ENCODE measurements at regions not wholly inside any gene's neighbourhood (a gene's known extent, or its start where the extent isn't known, plus 50 kb on each side); places are given as distances from the start of the nearest gene placed in this dataset.
"Not testable (repeated sequence)": the region's sequence is repeated elsewhere in the genome, so short reads cannot be mapped to it uniquely, and the experiment has no call there.

DNA sequence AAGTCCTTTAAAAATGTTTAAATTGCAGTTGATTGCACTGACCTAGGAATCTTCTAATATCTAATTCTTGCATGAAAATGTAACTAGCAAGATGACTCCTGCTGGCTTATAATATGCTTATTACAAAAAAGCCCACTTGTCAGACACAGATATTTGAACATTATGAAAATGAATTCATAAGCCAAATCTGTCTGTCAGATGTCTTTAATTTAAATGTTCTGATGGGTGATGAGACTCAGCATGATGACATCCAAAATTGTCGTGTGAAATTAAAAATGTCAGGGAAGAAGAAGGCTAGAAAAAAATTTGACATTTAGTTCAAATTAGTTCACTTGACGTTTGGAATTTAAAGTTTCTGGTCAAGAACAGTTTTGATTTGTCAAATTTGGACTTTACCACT is 277.8 kb downstream of the PHF14 start:
- ATAC-seq (no peak), DNase-seq (no peak)
- no peaks in the 10 kb centered on the region for H3K4me1 Mint-ChIP-seq
- ChIA-PET POLR2A (no interaction called here), CTCF (no interaction called here)
- H3K27me3 Mint-ChIP-seq = peaks cover 11% of the 10 kb centered on the region
- H3K36me3 Mint-ChIP-seq (ENCODE audit: low read depth) = no peaks in the 10 kb centered on the region
- H3K4me3 Mint-ChIP-seq = no peak overlapping the region
- intact Hi-C loops (cut with DNase I, micrococcal nuclease) = no loop called here
- H3K9me3 Mint-ChIP-seq (ENCODE audit: low read depth) = no peaks in the 10 kb centered on the region
- H3K27ac Mint-ChIP-seq = no peak overlapping the region

DNA sequence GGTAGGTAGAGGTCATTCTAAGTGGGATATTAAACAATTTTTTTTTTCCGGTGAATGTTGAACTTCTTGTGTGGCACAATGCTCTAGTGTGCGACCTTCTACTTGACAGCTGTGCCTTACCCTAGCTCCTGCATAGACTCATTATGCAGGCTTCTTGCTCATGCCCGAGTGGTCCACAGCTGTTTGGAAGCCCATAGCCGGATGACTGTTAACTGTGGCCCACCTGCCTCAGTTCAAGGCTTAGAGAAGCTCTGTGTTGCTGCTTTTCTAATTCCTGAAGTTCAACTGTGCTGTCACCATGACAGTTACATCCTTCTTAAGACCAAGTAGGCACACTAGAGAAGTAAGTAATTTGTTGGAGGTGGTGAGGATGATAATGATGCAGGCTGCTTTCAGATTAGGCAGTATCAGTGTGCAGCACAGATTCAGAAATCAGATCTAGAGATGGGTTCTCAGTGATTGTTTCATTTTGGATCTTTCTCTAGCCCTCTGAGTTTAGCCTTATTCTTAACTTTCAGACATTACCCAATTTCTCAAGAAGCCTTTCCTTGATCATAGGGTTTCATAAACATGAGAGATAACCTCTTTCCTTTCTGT is 278.4 kb downstream of the PHF14 start:
- Mint-ChIP-seq H3K36me3 (ENCODE audit: low read depth) (no peaks in the 10 kb centered on the region), H3K4me1 (no peaks in the 10 kb centered on the region), H3K9me3 (ENCODE audit: low read depth) (no peaks in the 10 kb centered on the region), H3K4me3 (no peak overlapping the region), H3K27ac (no peak overlapping the region), H3K27me3 (peaks cover 11% of the 10 kb centered on the region)
- CTCF ChIA-PET = no interaction called here
- intact Hi-C loops (cut with DNase I, micrococcal nuclease) = no loop called here
- no peak for ATAC-seq
- POLR2A ChIA-PET = no interaction called here
- DNase-seq = no peak

DNA sequence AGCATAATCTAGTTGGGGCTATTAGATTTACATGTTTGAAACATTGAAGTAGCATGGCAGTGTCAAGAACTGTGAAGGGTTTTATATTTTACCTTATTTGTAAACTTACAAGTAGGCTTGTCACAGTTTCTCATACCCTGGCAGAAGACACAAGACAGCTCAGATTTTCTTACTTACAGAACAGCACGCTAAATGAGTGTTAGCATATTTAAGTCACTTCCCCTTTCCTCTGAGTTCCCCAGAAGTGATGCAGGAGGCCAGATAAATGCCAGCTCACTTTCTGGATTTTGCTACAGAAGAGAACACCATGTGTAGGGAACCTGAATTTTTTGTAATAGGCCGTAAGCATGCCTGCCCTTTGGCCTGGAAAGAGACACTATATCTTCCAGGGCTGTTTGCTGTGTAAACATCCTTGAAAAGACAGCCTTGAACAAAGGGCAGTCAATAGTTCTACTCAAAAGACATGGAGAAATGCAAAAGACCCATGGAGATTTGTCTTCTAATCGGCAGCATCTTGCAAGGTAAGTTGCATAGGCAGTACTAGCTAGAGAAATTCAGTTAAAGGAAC is 279.1 kb downstream of the PHF14 start:
- no peak overlapping the region for H3K27ac Mint-ChIP-seq
- no peak for ATAC-seq
- no peaks in the 10 kb centered on the region for H3K36me3 Mint-ChIP-seq (ENCODE audit: low read depth)
- POLR2A ChIA-PET = interaction anchor here (0.6 kb wide), 1 partner anchor 158 kb away, joined by 3 read pairs; no protein-coding TSS in a partner anchor
- H3K27me3 Mint-ChIP-seq = peaks cover 12% of the 10 kb centered on the region
- H3K9me3 Mint-ChIP-seq (ENCODE audit: low read depth) = no peaks in the 10 kb centered on the region
- CTCF ChIA-PET = no interaction called here
- no peak for DNase-seq
- no peak overlapping the region for H3K4me3 Mint-ChIP-seq
- intact Hi-C loops (cut with DNase I, micrococcal nuclease) = no loop called here
- no peaks in the 10 kb centered on the region for H3K4me1 Mint-ChIP-seq

DNA sequence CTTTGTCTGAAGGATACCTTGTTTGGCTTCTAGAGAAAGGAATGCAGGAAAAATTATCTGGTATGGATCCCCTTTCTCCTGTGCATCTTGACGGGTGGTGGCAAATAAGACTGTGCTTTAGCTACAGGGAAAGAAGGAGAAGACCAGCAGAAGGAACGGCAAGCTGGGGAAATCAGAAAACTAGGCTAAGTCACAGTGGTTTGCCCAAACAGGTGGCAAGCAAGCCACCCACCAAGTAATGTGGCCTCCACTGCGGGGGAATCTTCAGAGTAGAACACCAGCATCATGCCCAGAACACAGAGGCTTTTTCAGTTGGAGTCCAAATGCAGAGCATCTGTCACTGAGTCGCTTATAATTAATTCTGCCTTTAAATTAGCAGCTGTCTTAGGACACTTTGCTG is 282.8 kb downstream of the PHF14 start:
- ATAC-seq (no peak), DNase-seq (no peak)
- intact Hi-C loops (cut with DNase I, micrococcal nuclease) = no loop called here
- no peak overlapping the region for H3K27ac Mint-ChIP-seq
- H3K27me3 Mint-ChIP-seq = peaks cover 10% of the 10 kb centered on the region
- H3K9me3 Mint-ChIP-seq (ENCODE audit: low read depth) = no peaks in the 10 kb centered on the region
- H3K4me3 Mint-ChIP-seq = no peak overlapping the region
- H3K36me3 Mint-ChIP-seq (ENCODE audit: low read depth) = no peaks in the 10 kb centered on the region
- no peaks in the 10 kb centered on the region for H3K4me1 Mint-ChIP-seq
- POLR2A ChIA-PET = no interaction called here
- CTCF ChIA-PET = no interaction called here

DNA sequence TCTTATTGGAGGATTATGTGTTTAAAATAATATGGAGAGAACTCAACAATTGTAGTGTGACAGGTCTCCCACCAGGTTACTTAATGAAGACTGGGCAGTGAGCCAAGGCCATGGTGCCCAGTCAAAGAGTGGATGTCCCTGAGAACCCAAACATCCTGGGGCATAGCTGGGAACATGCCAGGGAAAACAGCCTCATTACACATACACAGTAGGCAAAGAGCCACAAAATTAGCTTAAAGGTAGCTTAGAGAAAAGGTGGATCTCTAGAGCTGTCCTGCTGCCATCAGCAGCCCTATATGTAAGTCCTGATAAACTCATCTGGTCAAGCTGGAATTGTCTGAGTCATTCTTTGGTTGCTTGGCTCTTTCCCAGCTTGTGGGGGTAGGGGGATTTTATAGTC is 287.8 kb downstream of the PHF14 start:
- no peaks in the 10 kb centered on the region for H3K9me3 Mint-ChIP-seq (ENCODE audit: low read depth)
- ChIA-PET POLR2A (no interaction called here), CTCF (no interaction called here)
- DNase-seq (no peak), ATAC-seq (no peak)
- H3K27me3 Mint-ChIP-seq = peaks cover 10% of the 10 kb centered on the region
- H3K4me3 Mint-ChIP-seq = no peak overlapping the region
- no peaks in the 10 kb centered on the region for H3K4me1 Mint-ChIP-seq
- no peaks in the 10 kb centered on the region for H3K36me3 Mint-ChIP-seq (ENCODE audit: low read depth)
- no peak overlapping the region for H3K27ac Mint-ChIP-seq
- intact Hi-C loops (cut with DNase I, micrococcal nuclease) = no loop called here

DNA sequence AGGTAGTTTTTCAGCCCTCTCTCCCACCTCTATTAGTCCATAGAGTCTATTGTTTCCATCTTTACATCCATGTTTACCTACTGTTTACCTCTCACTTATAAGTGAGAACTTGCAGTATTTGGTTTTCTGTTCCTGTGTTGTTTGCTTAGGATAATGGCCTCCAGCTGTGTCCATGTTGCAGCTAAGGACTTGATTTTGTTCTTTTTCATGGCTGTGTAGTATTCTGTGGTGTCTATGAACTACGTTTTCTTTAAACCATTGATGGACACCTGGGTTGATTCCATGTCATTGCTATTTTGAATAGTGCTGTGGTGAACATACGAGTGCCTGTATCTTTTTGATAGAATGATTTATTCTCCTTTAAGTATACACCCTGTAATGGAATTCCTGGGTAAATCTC is 292.4 kb downstream of the PHF14 start:
- Mint-ChIP-seq H3K27ac (no peak overlapping the region), H3K9me3 (ENCODE audit: low read depth) (peaks cover 8% of the 10 kb centered on the region), H3K36me3 (ENCODE audit: low read depth) (no peaks in the 10 kb centered on the region), H3K4me1 (no peaks in the 10 kb centered on the region), H3K27me3 (peaks cover 11% of the 10 kb centered on the region), H3K4me3 (no peak overlapping the region)
- intact Hi-C loops (cut with DNase I, micrococcal nuclease) = no loop called here
- ChIA-PET CTCF (no interaction called here), POLR2A (interaction anchor here (0.6 kb wide), 1 partner anchor 227 kb away, joined by 3 read pairs; no protein-coding TSS in a partner anchor)
- DNase-seq = no peak
- ATAC-seq = no peak

DNA sequence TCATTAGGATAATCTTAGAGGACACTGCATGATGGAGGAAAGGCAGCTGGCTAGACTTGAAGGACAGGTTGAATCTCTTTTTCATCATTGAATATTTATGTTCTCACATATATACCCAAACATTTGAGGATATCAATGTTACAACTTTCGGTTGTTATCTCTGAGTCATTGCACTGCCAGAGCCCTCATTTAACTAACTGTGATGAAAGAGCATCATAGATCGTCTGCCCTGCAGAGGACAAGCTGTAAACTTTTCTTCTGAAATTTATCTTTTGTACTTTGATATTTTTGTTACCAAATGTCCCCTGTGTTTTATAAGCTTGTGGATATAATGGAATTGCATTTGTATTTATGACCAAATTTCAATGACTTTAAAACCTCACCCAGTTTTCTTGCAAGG is 298.7 kb downstream of the PHF14 start:
- Mint-ChIP-seq H3K27me3 (no peaks in the 10 kb centered on the region), H3K36me3 (ENCODE audit: low read depth) (no peaks in the 10 kb centered on the region), H3K9me3 (ENCODE audit: low read depth) (peaks cover 8% of the 10 kb centered on the region), H3K4me1 (no peaks in the 10 kb centered on the region), H3K27ac (no peak overlapping the region), H3K4me3 (no peak overlapping the region)
- intact Hi-C loops (cut with DNase I, micrococcal nuclease) = no loop called here
- ChIA-PET POLR2A (no interaction called here), CTCF (interaction anchor here (0.6 kb wide), 1 partner anchor 678 kb away, joined by 3 read pairs; no protein-coding TSS in a partner anchor)
- ATAC-seq (no peak), DNase-seq (no peak)

DNA sequence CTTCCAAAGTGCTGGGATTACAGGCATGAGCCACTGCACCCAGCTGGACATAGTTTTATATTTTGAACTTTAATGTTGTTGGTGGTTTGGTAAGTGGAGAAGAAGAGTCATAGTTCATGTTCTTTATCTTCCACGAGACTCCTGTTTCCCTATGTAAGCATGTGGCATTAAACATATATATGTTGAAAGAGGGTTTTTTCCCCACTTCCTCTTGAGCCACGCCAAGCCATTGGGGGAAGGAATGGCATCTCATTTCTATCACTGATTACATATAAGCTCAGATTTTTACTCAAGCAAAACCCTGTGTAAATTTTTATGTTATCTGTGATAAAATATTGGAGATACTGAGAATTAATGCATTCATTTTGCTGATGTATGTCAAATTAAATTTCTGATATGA is 300.4 kb downstream of the PHF14 start:
- H3K4me3 Mint-ChIP-seq = no peak overlapping the region
- H3K27me3 Mint-ChIP-seq = no peaks in the 10 kb centered on the region
- H3K36me3 Mint-ChIP-seq (ENCODE audit: low read depth) = no peaks in the 10 kb centered on the region
- CTCF ChIA-PET = no interaction called here
- POLR2A ChIA-PET = no interaction called here
- DNase-seq (no peak), ATAC-seq (no peak)
- peaks cover under 1% of the 10 kb centered on the region for H3K9me3 Mint-ChIP-seq (ENCODE audit: low read depth)
- intact Hi-C loops (cut with DNase I, micrococcal nuclease) = no loop called here
- H3K27ac Mint-ChIP-seq = no peak overlapping the region
- H3K4me1 Mint-ChIP-seq = no peaks in the 10 kb centered on the region

DNA sequence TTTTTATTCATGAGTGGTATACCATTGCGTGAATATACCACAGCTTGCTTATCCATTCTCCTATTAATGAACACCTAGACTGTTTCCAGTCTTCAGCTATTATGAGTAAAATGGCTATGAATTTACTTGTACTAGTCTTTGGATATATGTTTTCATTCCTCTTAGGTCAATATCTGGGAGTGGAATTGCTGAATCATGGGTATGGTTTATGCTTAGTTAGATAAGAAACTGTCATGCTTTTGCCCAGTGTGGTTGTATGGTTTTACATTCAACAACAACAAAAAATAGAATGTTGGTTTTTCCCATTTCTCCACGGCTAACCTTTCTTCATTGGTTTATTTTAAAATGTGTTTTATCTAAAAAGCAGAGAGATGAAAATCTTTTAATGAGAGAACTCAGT is 308.3 kb downstream of the PHF14 start:
- DNase-seq (no peak), ATAC-seq (no peak)
- peaks cover under 1% of the 10 kb centered on the region for H3K27me3 Mint-ChIP-seq
- H3K4me3 Mint-ChIP-seq = no peak overlapping the region
- CTCF ChIA-PET = no interaction called here
- no peaks in the 10 kb centered on the region for H3K4me1 Mint-ChIP-seq
- H3K9me3 Mint-ChIP-seq (ENCODE audit: low read depth) = peaks cover 3% of the 10 kb centered on the region
- no peak overlapping the region for H3K27ac Mint-ChIP-seq
- intact Hi-C loops (cut with DNase I, micrococcal nuclease) = no loop called here
- POLR2A ChIA-PET = no interaction called here
- H3K36me3 Mint-ChIP-seq (ENCODE audit: low read depth) = no peaks in the 10 kb centered on the region

DNA sequence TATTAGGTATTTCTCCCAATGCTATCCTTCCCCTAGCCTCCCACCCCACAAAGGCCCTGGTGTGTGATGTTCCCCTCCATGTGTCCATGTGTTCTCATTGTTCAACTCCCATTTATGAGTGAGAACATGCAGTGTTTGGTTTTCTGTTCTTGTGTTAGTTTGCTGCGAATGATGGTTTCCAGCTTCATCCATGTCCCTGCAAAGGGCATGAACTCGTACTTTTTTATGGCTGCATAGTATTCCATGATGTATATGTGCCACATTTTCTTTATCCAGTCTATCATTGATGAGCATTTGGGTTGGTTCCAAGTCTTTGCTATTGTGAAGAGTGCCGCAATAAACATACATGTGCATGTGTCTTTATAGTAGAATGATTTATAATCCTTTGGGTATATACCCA is 309.9 kb downstream of the PHF14 start:
- H3K4me3 Mint-ChIP-seq; H3K9me3 Mint-ChIP-seq (ENCODE audit: low read depth); H3K36me3 Mint-ChIP-seq (ENCODE audit: low read depth); DNase-seq; CTCF ChIA-PET; H3K27ac Mint-ChIP-seq; ATAC-seq; H3K4me1 Mint-ChIP-seq; POLR2A ChIA-PET; H3K27me3 Mint-ChIP-seq; intact Hi-C loops (cut with DNase I, micrococcal nuclease): not testable (repeated sequence)

DNA sequence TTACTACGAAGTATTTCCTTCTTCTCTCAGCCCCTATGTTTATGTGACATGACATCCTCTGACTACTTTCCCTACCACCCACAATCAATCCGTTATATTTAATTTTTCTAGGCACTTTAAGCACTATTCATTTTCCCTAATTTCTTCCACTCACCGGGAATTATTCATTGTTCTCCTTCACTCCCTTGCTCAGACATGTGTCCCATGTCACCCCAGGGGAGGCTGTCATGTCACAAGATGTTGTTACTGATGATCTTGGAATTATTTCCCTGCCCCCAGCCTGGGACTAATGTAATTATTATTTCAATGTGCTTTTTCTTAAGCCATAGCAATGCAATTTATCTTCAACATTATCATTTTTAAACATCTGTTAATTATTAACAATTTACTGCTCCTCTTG is 317.2 kb downstream of the PHF14 start:
- no peaks in the 10 kb centered on the region for H3K36me3 Mint-ChIP-seq (ENCODE audit: low read depth)
- DNase-seq = no peak
- ATAC-seq = no peak
- ChIA-PET CTCF (no interaction called here), POLR2A (no interaction called here)
- intact Hi-C loops (cut with DNase I, micrococcal nuclease) = no loop called here
- no peak overlapping the region for H3K27ac Mint-ChIP-seq
- no peaks in the 10 kb centered on the region for H3K4me1 Mint-ChIP-seq
- H3K4me3 Mint-ChIP-seq = no peak overlapping the region
- peaks cover 1% of the 10 kb centered on the region for H3K9me3 Mint-ChIP-seq (ENCODE audit: low read depth)
- peaks cover 7% of the 10 kb centered on the region for H3K27me3 Mint-ChIP-seq

DNA sequence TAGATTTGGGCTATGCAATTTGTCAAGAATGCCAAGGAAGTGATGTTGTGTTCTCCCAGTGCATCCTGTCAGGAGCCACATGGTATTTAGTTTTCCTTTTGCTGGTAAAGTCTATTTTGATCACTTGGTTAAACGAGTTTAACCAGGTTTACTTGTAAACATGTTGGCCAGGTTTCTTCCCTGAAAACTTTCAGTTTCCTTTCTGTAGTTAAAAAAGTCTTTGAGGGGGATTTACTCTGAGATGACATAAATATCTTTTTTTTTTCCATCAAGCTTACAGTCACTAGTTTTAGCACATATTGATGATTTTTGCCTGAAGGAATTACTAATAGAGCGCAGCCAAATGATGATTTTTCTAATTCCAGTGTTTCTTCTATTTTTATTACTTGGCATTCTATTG is 320.5 kb downstream of the PHF14 start:
- Mint-ChIP-seq H3K4me1 (no peaks in the 10 kb centered on the region), H3K27me3 (peaks cover 4% of the 10 kb centered on the region), H3K4me3 (no peak overlapping the region), H3K9me3 (ENCODE audit: low read depth) (no peaks in the 10 kb centered on the region), H3K36me3 (ENCODE audit: low read depth) (no peaks in the 10 kb centered on the region), H3K27ac (no peak overlapping the region)
- no peak for DNase-seq
- no peak for ATAC-seq
- ChIA-PET CTCF (no interaction called here), POLR2A (no interaction called here)
- intact Hi-C loops (cut with DNase I, micrococcal nuclease) = no loop called here

DNA sequence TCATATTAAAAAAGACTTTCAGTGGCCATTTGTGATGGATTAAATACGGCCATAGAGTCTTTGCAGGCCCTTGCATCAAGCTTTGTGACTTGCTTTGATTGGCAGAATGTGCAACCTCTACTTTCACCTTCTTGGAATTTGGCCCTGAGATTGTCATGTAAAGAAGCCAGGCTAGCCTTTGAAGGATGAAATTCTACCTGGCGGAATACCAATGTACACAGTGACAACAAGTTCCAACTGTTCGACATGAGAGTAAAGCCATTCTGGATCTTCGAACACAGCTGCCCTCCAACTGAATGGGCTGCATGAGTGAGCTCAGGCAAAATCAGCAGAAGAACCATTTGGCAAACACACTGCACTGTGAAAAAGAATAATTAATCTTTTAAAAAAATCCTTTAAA is 321.3 kb downstream of the PHF14 start:
- ChIA-PET POLR2A (no interaction called here), CTCF (no interaction called here)
- intact Hi-C loops (cut with DNase I, micrococcal nuclease) = no loop called here
- no peaks in the 10 kb centered on the region for H3K4me1 Mint-ChIP-seq
- no peak overlapping the region for H3K4me3 Mint-ChIP-seq
- DNase-seq (no peak), ATAC-seq (no peak)
- peaks cover 6% of the 10 kb centered on the region for H3K27me3 Mint-ChIP-seq
- H3K27ac Mint-ChIP-seq = no peak overlapping the region
- H3K9me3 Mint-ChIP-seq (ENCODE audit: low read depth) = no peaks in the 10 kb centered on the region
- H3K36me3 Mint-ChIP-seq (ENCODE audit: low read depth) = no peaks in the 10 kb centered on the region

All from activated CD4-positive, alpha-beta T cell treated with anti-CD3 and anti-CD28 coated beads for 36 hours (primary cell).